Ishikawa (cell line): ENCODE measurements at regions not wholly inside any gene's neighbourhood (a gene's known extent, or its start where the extent isn't known, plus 50 kb on each side); places are given as distances from the start of the nearest gene placed in this dataset.

ENCODE experiments used
- CEBPB ChIP-seq: IDR thresholded peaks from 2 replicates; pipeline ENCODE4 v1.6.1; 2012
- CREB1 ChIP-seq: IDR thresholded peaks from 2 replicates; pipeline ENCODE4 v1.6.1; 2012; ENCODE audit warnings: low read depth
- EGR1 ChIP-seq: IDR thresholded peaks from 2 replicates; pipeline ENCODE4 v1.6.1; 2012
- EP300 ChIP-seq: IDR thresholded peaks from 2 replicates; pipeline ENCODE4 v1.6.1; 2012; ENCODE audit warnings: borderline replicate concordance
- FOXM1 ChIP-seq: IDR thresholded peaks from 2 replicates; pipeline ENCODE4 v1.6.1; 2012; ENCODE audit warnings: low read depth, borderline replicate concordance
- MAX ChIP-seq: IDR thresholded peaks from 2 replicates; pipeline ENCODE4 v1.6.1; 2012
- NFIC ChIP-seq: IDR thresholded peaks from 2 replicates; pipeline ENCODE4 v1.6.1; 2012
- RAD21 ChIP-seq: IDR thresholded peaks from 2 replicates; pipeline ENCODE4 v1.6.1; 2012; ENCODE audit warnings: low read depth
- REST ChIP-seq: IDR thresholded peaks from 2 replicates; pipeline ENCODE4 v1.6.1; 2012; ENCODE audit warnings: low read depth, mild to moderate bottlenecking
- TAF1 ChIP-seq: IDR thresholded peaks from 2 replicates; pipeline ENCODE4 v1.6.1; 2012; ENCODE audit warnings: low read depth, mild to moderate bottlenecking
- TCF12 ChIP-seq: IDR thresholded peaks from 2 replicates; pipeline ENCODE4 v1.6.1; 2012; ENCODE audit warnings: low read depth
- TEAD4 ChIP-seq: IDR thresholded peaks from 2 replicates; pipeline ENCODE4 v1.6.1; 2012
- USF1 ChIP-seq: IDR thresholded peaks from 2 replicates; pipeline ENCODE4 v1.6.1; 2012
- YY1 ChIP-seq: IDR thresholded peaks from 2 replicates; pipeline ENCODE4 v1.6.1; 2012; ENCODE audit warnings: low read depth
- ZBTB7A ChIP-seq: IDR thresholded peaks from 2 replicates; pipeline ENCODE4 v1.6.1; 2012; ENCODE audit warnings: low read depth

- no peak for TF ChIP-seq TAF1
- TF ChIP-seq TCF12 = no peak
Observed at GRCh38 chr7:96638669-96639068, 71.0 kb downstream of the SEM1 start.

- no peak for TF ChIP-seq CREB1
- TF ChIP-seq CEBPB = no peak
- no peak for TF ChIP-seq EGR1
- TF ChIP-seq TCF12 = no peak
Observed at GRCh38 chr7:96637522-96637921, 72.1 kb downstream of the SEM1 start.

GRCh38 chr7:96636979-96637378 is 72.7 kb downstream of the SEM1 start:
- TF ChIP-seq EP300 (no peak), MAX (no peak), TCF12 (no peak), ZBTB7A (no peak), YY1 (no peak), TAF1 (no peak), CREB1 (no peak), FOXM1 (no peak), USF1 (no peak), TEAD4 (no peak), NFIC (no peak), CEBPB (no peak), REST (no peak), RAD21 (no peak), EGR1 (no peak)

GRCh38 chr7:96636342-96636860 is 73.2 kb downstream of the SEM1 start:
- TF ChIP-seq TEAD4 = no peak
- TF ChIP-seq CREB1 = no peak
- no peak for TF ChIP-seq EP300
- no peak for TF ChIP-seq NFIC
- TF ChIP-seq RAD21 = no peak
- TF ChIP-seq USF1 = no peak
- TF ChIP-seq REST = no peak

- TF ChIP-seq USF1 = no peak
- TF ChIP-seq TAF1 = no peak
- TF ChIP-seq FOXM1 = no peak
- TF ChIP-seq TEAD4 = no peak
- TF ChIP-seq MAX = no peak
- no peak for TF ChIP-seq CREB1
- no peak for TF ChIP-seq YY1
- no peak for TF ChIP-seq ZBTB7A
- TF ChIP-seq NFIC = no peak
- TF ChIP-seq CEBPB = no peak
- TF ChIP-seq REST = no peak
- TF ChIP-seq RAD21 = no peak
- TF ChIP-seq EP300 = no peak
- TF ChIP-seq TCF12 = no peak
- no peak for TF ChIP-seq EGR1
Observed at GRCh38 chr7:96629884-96630283, 79.8 kb downstream of the SEM1 start.
